ENCODE measurements at regions not wholly inside any gene's neighbourhood (a gene's known extent, or its start where the extent isn't known, plus 50 kb on each side); places are given as distances from the start of the nearest gene placed in this dataset.

DNA sequence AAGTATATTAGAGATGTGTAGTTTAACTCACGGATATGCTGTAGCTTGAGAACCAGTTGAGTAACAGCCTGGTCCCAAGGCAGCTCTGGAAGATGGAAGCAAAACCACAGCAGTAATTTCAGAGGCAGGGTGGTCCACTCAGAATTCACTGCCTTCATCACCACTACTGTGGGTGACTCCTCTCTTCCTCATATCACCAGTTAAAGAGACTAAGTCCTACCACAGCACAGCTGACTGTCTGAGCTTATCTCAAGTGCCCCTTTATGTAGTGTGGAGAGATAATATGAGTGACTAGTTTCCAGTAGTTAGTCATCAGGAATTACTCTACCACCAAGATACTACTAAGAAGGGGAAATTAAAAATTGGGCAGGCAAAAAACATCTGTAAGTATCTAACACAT, 1571.2 kb upstream of the C9orf72 start:
- TF ChIP-seq EZH2phosphoT487 (IDR thresholded peaks at IDR 0.05; ENCODE audit: borderline replicate concordance, low read length), result no peak
- TF ChIP-seq, protein P1, sequence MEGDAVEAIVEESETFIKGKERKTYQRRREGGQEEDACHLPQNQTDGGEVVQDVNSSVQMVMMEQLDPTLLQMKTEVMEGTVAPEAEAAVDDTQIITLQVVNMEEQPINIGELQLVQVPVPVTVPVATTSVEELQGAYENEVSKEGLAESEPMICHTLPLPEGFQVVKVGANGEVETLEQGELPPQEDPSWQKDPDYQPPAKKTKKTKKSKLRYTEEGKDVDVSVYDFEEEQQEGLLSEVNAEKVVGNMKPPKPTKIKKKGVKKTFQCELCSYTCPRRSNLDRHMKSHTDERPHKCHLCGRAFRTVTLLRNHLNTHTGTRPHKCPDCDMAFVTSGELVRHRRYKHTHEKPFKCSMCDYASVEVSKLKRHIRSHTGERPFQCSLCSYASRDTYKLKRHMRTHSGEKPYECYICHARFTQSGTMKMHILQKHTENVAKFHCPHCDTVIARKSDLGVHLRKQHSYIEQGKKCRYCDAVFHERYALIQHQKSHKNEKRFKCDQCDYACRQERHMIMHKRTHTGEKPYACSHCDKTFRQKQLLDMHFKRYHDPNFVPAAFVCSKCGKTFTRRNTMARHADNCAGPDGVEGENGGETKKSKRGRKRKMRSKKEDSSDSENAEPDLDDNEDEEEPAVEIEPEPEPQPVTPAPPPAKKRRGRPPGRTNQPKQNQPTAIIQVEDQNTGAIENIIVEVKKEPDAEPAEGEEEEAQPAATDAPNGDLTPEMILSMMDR (IDR thresholded peaks at IDR 0.05; ENCODE audit: low read depth, low read length, poor library complexity, severe bottlenecking), result no peak
- Histone ChIP-seq H3K27ac (ENCODE audit: low read depth, low read length) (no peak overlapping the region), H3K4me2 (ENCODE audit: low read length) (no peak overlapping the region), H3K27me3 (ENCODE audit: control insufficient read depth, low read length) (no peaks in the 10 kb centered on the region), H4K20me1 (ENCODE audit: control insufficient read depth, insufficient read depth, low read depth, low read length) (no peaks in the 10 kb centered on the region), H3K9me3 (ENCODE audit: control insufficient read depth, insufficient read depth, low read length) (no peaks in the 10 kb centered on the region), H3K79me2 (ENCODE audit: control insufficient read depth, low read length) (no peaks in the 10 kb centered on the region), H3K9me2 (replicated peaks; ENCODE audit: control insufficient read depth, low read length) (no peaks in the 10 kb centered on the region), H3K4me3 (ENCODE audit: low read length) (no peak overlapping the region), H3K36me3 (ENCODE audit: control insufficient read depth, low read length) (no peaks in the 10 kb centered on the region), H3K4me1 (ENCODE audit: control insufficient read depth, low read length) (no peaks in the 10 kb centered on the region), H3F3A (ENCODE audit: control insufficient read depth, insufficient read depth) (no peaks in the 10 kb centered on the region)

GRCh38 chr9:29150606-29151005, 1577.3 kb upstream of the C9orf72 start:
- Histone ChIP-seq H3K36me3 (ENCODE audit: control insufficient read depth, low read length) (no peaks in the 10 kb centered on the region), H3K27me3 (ENCODE audit: control insufficient read depth, low read length) (no peaks in the 10 kb centered on the region), H3K4me3 (ENCODE audit: low read length) (no peak overlapping the region), H3K27ac (ENCODE audit: low read depth, low read length) (no peak overlapping the region), H3K4me1 (ENCODE audit: control insufficient read depth, low read length) (no peaks in the 10 kb centered on the region), H3K9me2 (replicated peaks; ENCODE audit: control insufficient read depth, low read length) (no peaks in the 10 kb centered on the region), H3F3A (ENCODE audit: control insufficient read depth, insufficient read depth) (no peaks in the 10 kb centered on the region), H3K4me2 (ENCODE audit: low read length) (no peak overlapping the region), H4K20me1 (ENCODE audit: control insufficient read depth, insufficient read depth, low read depth, low read length) (no peaks in the 10 kb centered on the region), H3K79me2 (ENCODE audit: control insufficient read depth, low read length) (no peaks in the 10 kb centered on the region), H3K9me3 (ENCODE audit: control insufficient read depth, insufficient read depth, low read length) (no peaks in the 10 kb centered on the region)
- TF ChIP-seq, protein P1 (IDR thresholded peaks at IDR 0.05; ENCODE audit: low read depth, low read length, poor library complexity, severe bottlenecking), result no peak
- TF ChIP-seq EZH2phosphoT487 (IDR thresholded peaks at IDR 0.05; ENCODE audit: borderline replicate concordance, low read length), result no peak

DNA sequence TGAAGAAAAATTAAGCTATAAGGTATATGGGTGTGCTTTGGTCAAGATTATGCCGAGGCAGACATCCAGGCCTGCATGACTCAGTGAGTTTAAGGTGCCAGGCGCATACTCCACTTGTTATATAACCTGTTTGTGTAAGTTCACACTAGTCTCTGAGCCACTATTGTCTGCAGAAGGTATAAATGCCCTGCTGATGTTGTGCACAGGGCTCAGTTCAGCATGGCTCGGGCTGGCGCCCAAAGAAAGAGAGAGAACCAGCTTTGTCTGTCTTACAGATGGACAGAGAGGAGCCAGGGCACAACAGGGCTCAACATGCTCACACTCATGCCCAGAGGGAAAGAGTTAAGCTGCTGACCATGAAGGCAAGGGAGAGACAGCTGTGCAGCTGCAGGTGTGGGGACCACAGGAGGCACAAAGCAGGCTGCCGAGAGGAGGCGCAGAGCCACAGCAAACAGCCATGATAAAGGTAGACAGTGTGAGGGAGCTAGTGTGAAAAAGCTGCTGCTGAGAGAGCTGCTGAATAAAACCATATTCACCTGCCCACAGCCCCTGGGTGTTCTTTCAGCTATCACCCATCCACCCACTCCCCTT, 1587.6 kb upstream of the C9orf72 start:
- Histone ChIP-seq H3K4me1 (ENCODE audit: control insufficient read depth, low read length) (no peaks in the 10 kb centered on the region), H3K4me2 (ENCODE audit: low read length) (no peak overlapping the region), H3F3A (ENCODE audit: control insufficient read depth, insufficient read depth) (no peaks in the 10 kb centered on the region)

More for the DNA sequence above, 1587.6 kb upstream of the C9orf72 start:
- Histone ChIP-seq H3K9me3 (ENCODE audit: control insufficient read depth, insufficient read depth, low read length) (no peaks in the 10 kb centered on the region), H3K9me2 (replicated peaks; ENCODE audit: control insufficient read depth, low read length) (no peaks in the 10 kb centered on the region), H4K20me1 (ENCODE audit: control insufficient read depth, insufficient read depth, low read depth, low read length) (no peaks in the 10 kb centered on the region), H3K4me3 (ENCODE audit: low read length) (no peak overlapping the region), H3K27ac (ENCODE audit: low read depth, low read length) (no peak overlapping the region), H3K79me2 (ENCODE audit: control insufficient read depth, low read length) (no peaks in the 10 kb centered on the region), H3K36me3 (ENCODE audit: control insufficient read depth, low read length) (no peaks in the 10 kb centered on the region), H3K27me3 (ENCODE audit: control insufficient read depth, low read length) (no peaks in the 10 kb centered on the region)
- TF ChIP-seq, protein P1 (IDR thresholded peaks at IDR 0.05; ENCODE audit: low read depth, low read length, poor library complexity, severe bottlenecking), result no peak
- TF ChIP-seq EZH2phosphoT487 (IDR thresholded peaks at IDR 0.05; ENCODE audit: borderline replicate concordance, low read length), result no peak

Data from DOHH2 (cell line).